WTC11 (cell line): ENCODE measurements at regions not wholly inside any gene's neighbourhood (a gene's known extent, or its start where the extent isn't known, plus 50 kb on each side); places are given as distances from the start of the nearest gene placed in this dataset.

Experiments used
- ATAC-seq: fragments of 200-7000 bp; cut with Tn5 transposase; 2 replicates; pipeline ENCODE4 v1.10.0; 2021; ENCODE audit warnings: mild to moderate bottlenecking, moderate library complexity
- CTCF ChIA-PET: fragments of 300-600 bp; sonication (Branson Sonifier 250); formaldehyde crosslinking; loops from one replicate; lab custom pipeline; 2021; ENCODE audit warnings: antibody characterized with exemption; lab: Charles Lee
- POLR2A ChIA-PET: fragments of 350-600 bp; sonication (Branson Sonifier 250); formaldehyde crosslinking; loops from one replicate; lab custom pipeline; 2021; ENCODE audit warnings: antibody characterized with exemption; lab: Charles Lee
- DNase-seq: peaks from one replicate; pipeline ENCODE4 v3.0.0; 2021; ENCODE audit warnings: low spot score
- H3K27ac Mint-ChIP-seq: 2 replicates; pipeline ENCODE4 v1.8.0; 2021; ENCODE audit warnings: mixed read lengths
- H3K27me3 Mint-ChIP-seq: 2 replicates; pipeline ENCODE4 v1.8.0; 2021; ENCODE audit warnings: low read depth, mild to moderate bottlenecking, moderate library complexity, mixed read lengths
- H3K36me3 Mint-ChIP-seq: 2 replicates; pipeline ENCODE4 v1.8.0; 2021; ENCODE audit warnings: mixed read lengths
- H3K4me1 Mint-ChIP-seq: 2 replicates; pipeline ENCODE4 v1.8.0; 2022; ENCODE audit warnings: mixed read lengths
- H3K4me3 Mint-ChIP-seq: 2 replicates; pipeline ENCODE4 v1.8.0; 2021; ENCODE audit warnings: mild to moderate bottlenecking, moderate library complexity, mixed read lengths
- H3K9me3 Mint-ChIP-seq: 2 replicates; pipeline ENCODE4 v1.8.0; 2021; ENCODE audit warnings: mixed read lengths
- ATF6 ChIP-seq: sonication (generic); formaldehyde crosslinking; IDR thresholded peaks from 2 replicates; pipeline ENCODE4 v1.8.1; 2023; ENCODE audit warnings: mild to moderate bottlenecking, missing genetic modification reagents
- E2F1 ChIP-seq: sonication (generic); formaldehyde crosslinking; IDR thresholded peaks from 2 replicates; pipeline ENCODE4 v1.8.0; 2022; ENCODE audit warnings: mild to moderate bottlenecking, missing genetic modification reagents
- ESRRA ChIP-seq: sonication (generic); formaldehyde crosslinking; IDR thresholded peaks from 2 replicates; pipeline ENCODE4 v1.8.1; 2022; ENCODE audit warnings: mild to moderate bottlenecking, missing genetic modification reagents, borderline replicate concordance
- HMGXB4 ChIP-seq: sonication (generic); formaldehyde crosslinking; IDR thresholded peaks from 2 replicates; pipeline ENCODE4 v1.8.1; 2023; ENCODE audit warnings: mild to moderate bottlenecking, moderate library complexity, missing genetic modification reagents
- IRF1 ChIP-seq: sonication (generic); formaldehyde crosslinking; IDR thresholded peaks from 2 replicates; pipeline ENCODE4 v1.8.0; 2023; ENCODE audit warnings: missing genetic modification reagents
- JUN ChIP-seq: sonication (generic); formaldehyde crosslinking; IDR thresholded peaks from 2 replicates; pipeline ENCODE4 v1.8.0; 2023; ENCODE audit warnings: mild to moderate bottlenecking, missing genetic modification reagents
- KAT7 ChIP-seq: sonication (generic); formaldehyde crosslinking; IDR thresholded peaks from 2 replicates; pipeline ENCODE4 v1.8.1; 2023; ENCODE audit warnings: missing genetic modification reagents, mild to moderate bottlenecking, borderline replicate concordance
- MAX ChIP-seq: sonication (generic); formaldehyde crosslinking; IDR thresholded peaks from 2 replicates; pipeline ENCODE4 v1.8.0; 2022; ENCODE audit warnings: mild to moderate bottlenecking, missing genetic modification reagents
- NFE2L1 ChIP-seq: sonication (generic); formaldehyde crosslinking; IDR thresholded peaks from 2 replicates; pipeline ENCODE4 v1.8.1; 2023; ENCODE audit warnings: missing genetic modification reagents
- NR1H2 ChIP-seq: sonication (generic); formaldehyde crosslinking; IDR thresholded peaks from 2 replicates; pipeline ENCODE4 v1.9.0; 2021; ENCODE audit warnings: mild to moderate bottlenecking, moderate library complexity, missing genetic modification reagents
- OVOL2 ChIP-seq: fragments of 250-450 bp; sonication (Bioruptor Pico); IDR thresholded peaks from 2 replicates; pipeline ENCODE4 v1.9.0; 2021; ENCODE audit warnings: mild to moderate bottlenecking, borderline replicate concordance
- RORB ChIP-seq: fragments of 250-450 bp; sonication (Bioruptor Pico); IDR thresholded peaks from 2 replicates; pipeline ENCODE4 v1.9.0; 2021; ENCODE audit warnings: mild to moderate bottlenecking
- TCF7 ChIP-seq: sonication (generic); formaldehyde crosslinking; IDR thresholded peaks from 2 replicates; pipeline ENCODE4 v1.8.0; 2022; ENCODE audit warnings: mild to moderate bottlenecking, low read depth, missing genetic modification reagents, moderate library complexity
- TEAD4 ChIP-seq: sonication (generic); formaldehyde crosslinking; IDR thresholded peaks from 2 replicates; pipeline ENCODE4 v1.8.0; 2022; ENCODE audit warnings: mild to moderate bottlenecking, missing genetic modification reagents
- ZNF263 ChIP-seq: sonication (generic); formaldehyde crosslinking; IDR thresholded peaks from 2 replicates; pipeline ENCODE4 v1.8.1; 2022; ENCODE audit warnings: low read depth, mild to moderate bottlenecking, moderate library complexity, missing genetic modification reagents
- TF ChIP-seq, protein P1 (sequence below): fragments of 250-450 bp; sonication (Bioruptor Pico); conservative IDR thresholded peaks from 2 replicates; pipeline ENCODE4 v1.9.0; 2021; ENCODE audit warnings: mild to moderate bottlenecking
- TF ChIP-seq, protein P2 (sequence below): fragments of 250-450 bp; sonication (Bioruptor Pico); IDR thresholded peaks from 2 replicates; pipeline ENCODE4 v1.8.0; 2021; ENCODE audit warnings: mild to moderate bottlenecking

DNA sequence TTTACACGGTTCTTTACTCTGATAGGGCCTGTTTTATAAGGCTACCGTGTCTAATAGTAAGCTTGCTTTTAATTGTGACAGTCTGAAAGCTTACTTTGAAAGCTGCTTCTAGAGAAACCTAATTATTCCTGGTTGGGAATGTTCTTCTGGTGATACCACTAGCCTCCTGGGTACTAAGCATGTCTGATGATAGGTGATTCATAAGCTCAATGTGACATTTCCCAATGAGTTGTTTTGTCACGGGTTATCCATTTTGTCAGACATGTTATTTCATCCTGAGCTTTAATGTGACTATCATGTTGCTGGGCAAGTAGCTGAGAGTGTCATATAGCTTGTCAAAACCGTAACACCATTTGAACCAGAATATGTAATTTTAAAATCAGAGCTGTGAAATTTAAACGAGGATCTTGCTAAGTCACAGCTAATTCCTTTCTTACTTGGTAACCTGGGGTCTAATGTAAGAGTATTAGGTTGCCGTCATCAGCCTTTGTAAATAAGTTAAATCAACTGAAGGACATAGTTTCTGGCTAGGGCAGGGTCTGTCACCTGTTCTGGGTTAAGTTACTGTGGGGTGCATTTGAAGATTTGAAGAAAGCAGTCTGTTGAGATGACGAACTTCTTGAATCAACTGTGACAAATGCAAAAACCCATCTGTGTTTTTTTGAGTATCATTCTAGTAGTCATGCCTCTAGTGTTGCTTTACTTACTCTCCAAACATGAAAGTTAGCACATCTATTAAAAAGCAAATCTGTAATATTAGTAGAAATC, 529.2 kb downstream of the USP25 start (continued):
- TF ChIP-seq, protein P1, sequence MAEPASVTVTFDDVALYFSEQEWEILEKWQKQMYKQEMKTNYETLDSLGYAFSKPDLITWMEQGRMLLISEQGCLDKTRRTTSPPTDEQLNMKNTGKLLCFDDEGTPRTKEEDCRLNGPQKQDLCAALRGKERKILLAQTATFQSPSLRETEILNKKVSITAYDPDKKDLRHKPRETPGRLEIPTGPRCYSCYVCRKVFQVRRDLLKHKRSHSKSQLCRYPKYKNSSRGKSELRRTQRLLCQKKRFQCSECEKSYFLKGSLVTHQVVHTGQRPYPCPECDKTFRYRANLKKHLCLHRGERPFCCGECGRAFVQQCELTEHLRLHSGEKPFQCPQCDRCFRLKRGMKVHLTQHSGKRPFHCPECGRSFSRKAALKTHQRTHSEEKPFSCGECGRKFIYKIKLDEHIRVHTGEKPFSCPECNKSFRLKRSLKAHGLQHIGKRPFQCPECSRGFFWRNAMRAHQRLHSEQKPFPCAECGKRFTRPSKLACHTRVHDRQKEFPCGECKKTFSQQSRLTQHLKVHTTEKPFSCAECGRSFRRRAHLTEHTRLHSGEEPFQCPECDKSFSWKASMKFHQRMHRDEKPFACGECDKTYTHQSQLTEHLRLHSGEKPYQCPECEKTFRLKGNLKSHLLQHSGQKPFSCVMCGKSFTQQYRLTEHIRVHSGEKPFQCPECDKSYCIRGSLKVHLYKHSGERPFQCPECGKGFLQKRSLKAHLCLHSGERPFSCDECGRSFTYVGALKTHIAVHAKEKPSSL (CRISPR knock-in tag), result no peak
- TF ChIP-seq TEAD4 (CRISPR knock-in tag) (no peak), OVOL2 (CRISPR knock-in tag) (no peak)
- TF ChIP-seq, all 79 proteins: peak for 0

- H3K36me3 Mint-ChIP-seq, result no peaks in the 10 kb centered on the region
- no peaks in the 10 kb centered on the region for H3K27me3 Mint-ChIP-seq
- TF ChIP-seq NFE2L1 (CRISPR knock-in tag) (no peak), TCF7 (no peak), ATF6 (no peak), E2F1 (CRISPR knock-in tag) (no peak), KAT7 (CRISPR knock-in tag) (no peak), ESRRA (CRISPR knock-in tag) (no peak), JUN (no peak), ZNF263 (CRISPR knock-in tag) (no peak), MAX (CRISPR knock-in tag) (no peak)
- TF ChIP-seq, protein P1 (CRISPR knock-in tag), result no peak
- TF ChIP-seq, protein P2, sequence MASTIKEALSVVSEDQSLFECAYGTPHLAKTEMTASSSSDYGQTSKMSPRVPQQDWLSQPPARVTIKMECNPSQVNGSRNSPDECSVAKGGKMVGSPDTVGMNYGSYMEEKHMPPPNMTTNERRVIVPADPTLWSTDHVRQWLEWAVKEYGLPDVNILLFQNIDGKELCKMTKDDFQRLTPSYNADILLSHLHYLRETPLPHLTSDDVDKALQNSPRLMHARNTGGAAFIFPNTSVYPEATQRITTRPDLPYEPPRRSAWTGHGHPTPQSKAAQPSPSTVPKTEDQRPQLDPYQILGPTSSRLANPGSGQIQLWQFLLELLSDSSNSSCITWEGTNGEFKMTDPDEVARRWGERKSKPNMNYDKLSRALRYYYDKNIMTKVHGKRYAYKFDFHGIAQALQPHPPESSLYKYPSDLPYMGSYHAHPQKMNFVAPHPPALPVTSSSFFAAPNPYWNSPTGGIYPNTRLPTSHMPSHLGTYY (CRISPR knock-in tag), result no peak
- ChIA-PET CTCF (no interaction called here), POLR2A (no interaction called here)
- no peak for ATAC-seq
- H3K9me3 Mint-ChIP-seq, result no peaks in the 10 kb centered on the region
- H3K27ac Mint-ChIP-seq, result no peak overlapping the region
- H3K4me3 Mint-ChIP-seq, result no peak overlapping the region
- H3K4me1 Mint-ChIP-seq, result no peaks in the 10 kb centered on the region
- DNase-seq, result no peak
These were observed 532.3 kb downstream of the USP25 start for GRCh38 chr21:16262091-16262490.

DNA sequence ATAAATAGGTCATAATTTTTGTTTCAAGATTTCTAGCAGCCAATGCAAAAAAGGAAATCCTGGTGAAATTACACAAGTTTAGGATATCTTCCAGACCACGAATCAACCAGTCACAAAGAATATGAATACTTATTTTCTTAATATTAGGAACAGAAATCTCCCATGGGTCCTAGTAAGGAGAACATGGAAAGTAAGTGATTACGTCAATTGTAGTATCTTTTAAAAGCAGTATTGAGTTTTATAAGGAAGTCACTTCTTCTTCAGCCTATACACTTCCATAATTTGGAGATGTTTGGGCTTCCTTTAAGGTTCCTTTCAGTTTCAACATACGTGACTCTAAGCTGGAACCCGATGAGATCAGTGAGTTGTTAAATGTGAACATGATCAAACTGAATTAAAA, 534.5 kb downstream of the USP25 start:
- Mint-ChIP-seq H3K27ac (no peak overlapping the region), H3K4me3 (no peak overlapping the region), H3K4me1 (no peaks in the 10 kb centered on the region), H3K9me3 (no peaks in the 10 kb centered on the region), H3K36me3 (no peaks in the 10 kb centered on the region), H3K27me3 (no peaks in the 10 kb centered on the region)
- POLR2A ChIA-PET, result no interaction called here
- CTCF ChIA-PET, result no interaction called here
- no peak for TF ChIP-seq HMGXB4 (CRISPR knock-in tag)
- TF ChIP-seq IRF1 (CRISPR knock-in tag), result no peak
- TF ChIP-seq RORB (CRISPR knock-in tag), result no peak
- no peak for TF ChIP-seq NR1H2 (CRISPR knock-in tag)
- ATAC-seq (no peak), DNase-seq (no peak)
